SK-N-SH treated with all-trans-retinoic acid at 6 μM for 48 hours (cell line): ENCODE measurements at regions not wholly inside any gene's neighbourhood (a gene's known extent, or its start where the extent isn't known, plus 50 kb on each side); places are given as distances from the start of the nearest gene placed in this dataset.

Experiments used
- ATAC-seq: fragments of 200-7000 bp; cut with Tn5 transposase; 3 replicates; pipeline ENCODE4 v1.9.1; 2020; ENCODE audit warnings: mild to moderate bottlenecking, moderate library complexity
- ARNTL ChIP-seq: fragments of 450-650 bp; formaldehyde crosslinking; IDR thresholded peaks from 2 replicates; pipeline ENCODE4 v1.5.0; 2020; ENCODE audit warnings: low read depth, mild to moderate bottlenecking, moderate library complexity, borderline replicate concordance
- BACH2 ChIP-seq: fragments of 250-450 bp; sonication (Bioruptor Pico); IDR thresholded peaks from 2 replicates; pipeline ENCODE4 v1.9.0; 2021; ENCODE audit warnings: mild to moderate bottlenecking, borderline replicate concordance
- CREB5 ChIP-seq: fragments of 250-450 bp; sonication (Bioruptor Pico); IDR thresholded peaks from 2 replicates; pipeline ENCODE4 v1.5.1; 2020; ENCODE audit warnings: low read depth, mild to moderate bottlenecking, moderate library complexity
- CSDC2 ChIP-seq: fragments of 250-450 bp; sonication (Bioruptor Pico); IDR thresholded peaks from 2 replicates; pipeline ENCODE4 v1.5.0; 2020; ENCODE audit warnings: mild to moderate bottlenecking, moderate library complexity
- ESRRG ChIP-seq: fragments of 250-450 bp; sonication (Bioruptor Pico); IDR thresholded peaks from 2 replicates; pipeline ENCODE4 v1.6.1; 2021; ENCODE audit warnings: mild to moderate bottlenecking
- GLIS3 ChIP-seq: fragments of 250-450 bp; sonication (Bioruptor Pico); IDR thresholded peaks from 2 replicates; pipeline ENCODE4 v1.5.0; 2020; ENCODE audit warnings: mild to moderate bottlenecking, moderate library complexity
- ISL1 ChIP-seq: fragments of 250-450 bp; sonication (Bioruptor Pico); IDR thresholded peaks from 2 replicates; pipeline ENCODE4 v2.1.2; 2022; ENCODE audit warnings: mild to moderate bottlenecking, moderate library complexity
- OSR1 ChIP-seq: fragments of 250-450 bp; sonication (Bioruptor Pico); IDR thresholded peaks from 2 replicates; pipeline ENCODE4 v1.8.0; 2022; ENCODE audit warnings: moderate library complexity, mild to moderate bottlenecking, inconsistent platforms
- PATZ1 ChIP-seq: fragments of 250-450 bp; sonication (Bioruptor Pico); IDR thresholded peaks from 2 replicates; pipeline ENCODE4 v1.8.0; 2020; ENCODE audit warnings: mild to moderate bottlenecking, moderate library complexity, borderline replicate concordance
- POU6F1 ChIP-seq: fragments of 250-450 bp; sonication (Bioruptor Pico); IDR thresholded peaks from 2 replicates; pipeline ENCODE4 v1.8.0; 2021; ENCODE audit warnings: low read depth, mild to moderate bottlenecking, moderate library complexity, borderline replicate concordance
- PPARA ChIP-seq: fragments of 250-450 bp; sonication (Bioruptor Pico); IDR thresholded peaks from 2 replicates; pipeline ENCODE4 v1.5.0; 2020; ENCODE audit warnings: mild to moderate bottlenecking, borderline replicate concordance
- RARB ChIP-seq: fragments of 250-450 bp; sonication (Bioruptor Pico); IDR thresholded peaks from 2 replicates; pipeline ENCODE4 v1.8.0; 2021; ENCODE audit warnings: mild to moderate bottlenecking, moderate library complexity
- SNAI2 ChIP-seq: fragments of 250-450 bp; sonication (Bioruptor Pico); IDR thresholded peaks from 2 replicates; pipeline ENCODE4 v1.5.0; 2020; ENCODE audit warnings: mild to moderate bottlenecking, moderate library complexity
- TCF4 ChIP-seq: fragments of 250-450 bp; sonication (Bioruptor Pico); IDR thresholded peaks from 2 replicates; pipeline ENCODE4 v1.8.0; 2021; ENCODE audit warnings: mild to moderate bottlenecking, moderate library complexity, borderline replicate concordance
- TOX ChIP-seq: fragments of 250-450 bp; sonication (Bioruptor Pico); IDR thresholded peaks from 2 replicates; pipeline ENCODE4 v1.8.0; 2021; ENCODE audit warnings: mild to moderate bottlenecking, moderate library complexity, borderline replicate concordance
- TSHZ2 ChIP-seq: fragments of 250-450 bp; sonication (Bioruptor Pico); IDR thresholded peaks from 2 replicates; pipeline ENCODE4 v1.5.0; 2020; ENCODE audit warnings: mild to moderate bottlenecking, moderate library complexity
- ZC3H10 ChIP-seq: fragments of 250-450 bp; sonication (Bioruptor Pico); IDR thresholded peaks from 2 replicates; pipeline ENCODE4 v1.5.1; 2021; ENCODE audit warnings: mild to moderate bottlenecking, moderate library complexity
- ZFP3 ChIP-seq: fragments of 250-450 bp; sonication (Bioruptor Pico); IDR thresholded peaks from 2 replicates; pipeline ENCODE4 v1.5.0; 2020; ENCODE audit warnings: mild to moderate bottlenecking, moderate library complexity
- ZFP30 ChIP-seq: fragments of 450-650 bp; formaldehyde crosslinking; IDR thresholded peaks from 2 replicates; pipeline ENCODE4 v1.5.0; 2022; ENCODE audit warnings: mild to moderate bottlenecking, moderate library complexity
- ZNF8 ChIP-seq: fragments of 450-650 bp; formaldehyde crosslinking; IDR thresholded peaks from 2 replicates; pipeline ENCODE4 v1.5.0; 2020; ENCODE audit warnings: mild to moderate bottlenecking, moderate library complexity

- TF ChIP-seq POU6F1 (CRISPR knock-in tag), result no peak
- no peak for TF ChIP-seq PPARA
- TF ChIP-seq SNAI2, result no peak
These were observed 90.7 kb downstream of the SEC61B start (continued) for GRCh38 chr9:99312736-99313135.

GRCh38 chr9:99319048-99319447 is 97.0 kb downstream of the SEC61B start:
- no peak for ATAC-seq
- no peak for TF ChIP-seq CREB5 (CRISPR knock-in tag)
- TF ChIP-seq ZFP30 (CRISPR knock-in tag), result no peak
- no peak for TF ChIP-seq PATZ1 (CRISPR knock-in tag)
- no peak for TF ChIP-seq GLIS3
- TF ChIP-seq ZFP3, result no peak
- no peak for TF ChIP-seq POU6F1 (CRISPR knock-in tag)
- no peak for TF ChIP-seq RARB (CRISPR knock-in tag)
- no peak for TF ChIP-seq ZNF8 (CRISPR knock-in tag)
- TF ChIP-seq TSHZ2, result no peak
- no peak for TF ChIP-seq CSDC2 (CRISPR knock-in tag)
- no peak for TF ChIP-seq PPARA
- TF ChIP-seq ARNTL (CRISPR knock-in tag), result no peak
- TF ChIP-seq TOX (CRISPR knock-in tag), result no peak
- no peak for TF ChIP-seq ZC3H10 (CRISPR knock-in tag)
- no peak for TF ChIP-seq BACH2 (CRISPR knock-in tag)
- no peak for TF ChIP-seq ESRRG (CRISPR knock-in tag)
- no peak for TF ChIP-seq TCF4 (CRISPR knock-in tag)
- no peak for TF ChIP-seq ISL1 (CRISPR knock-in tag)

GRCh38 chr9:99322299-99322698 is 100.2 kb downstream of the SEC61B start:
- no peak for ATAC-seq
- no peak for TF ChIP-seq ZFP30 (CRISPR knock-in tag)
- TF ChIP-seq TSHZ2, result no peak
- no peak for TF ChIP-seq OSR1
- TF ChIP-seq, all 23 proteins: peak for 0
